CD14-positive monocyte (primary cell): ENCODE measurements at regions not wholly inside any gene's neighbourhood (a gene's known extent, or its start where the extent isn't known, plus 50 kb on each side); places are given as distances from the start of the nearest gene placed in this dataset.

Experiments used
- DNase-seq, 3 donors: peaks; one replicate each; pipeline ENCODE4 v3.0.0-alpha.2; 2011 to 2022
- H2AFZ ChIP-seq: 2 replicates; pipeline ENCODE4 v1.6.0; 2012; ENCODE audit warnings: mild to moderate bottlenecking, low read depth, low read length, inconsistent platforms; ENCODE audit not compliant: insufficient read depth, poor library complexity, severe bottlenecking
- H3K27ac ChIP-seq, 2 donors: 1 replicate in 1 of 2; 2 replicates in 1 of 2; pipeline ENCODE4 v1.5.1; 2012 to 2013; ENCODE audit warnings: low read length in 2 of 2, control low read depth in 1 of 2, inconsistent platforms in 1 of 2, low read depth in 1 of 2, mild to moderate bottlenecking in 1 of 2
- H3K27me3 ChIP-seq, 2 donors: one replicate each; pipeline versions ENCODE4 v1.6.0 to v1.6.1; 2011 to 2013; ENCODE audit warnings: low read length in 2 of 2; ENCODE audit not compliant: control insufficient read depth in 2 of 2, insufficient read depth in 2 of 2
- H3K36me3 ChIP-seq, 2 donors: replicated peaks in 1 of 2; 1 replicate in 1 of 2; 2 replicates in 1 of 2; pipeline versions ENCODE4 v1.5.1 to v1.6.1; 2012 to 2013; ENCODE audit warnings: low read length in 2 of 2, control low read depth in 1 of 2, inconsistent platforms in 1 of 2, mild to moderate bottlenecking in 1 of 2; ENCODE audit not compliant: insufficient read depth in 2 of 2, control insufficient read depth in 1 of 2
- H3K4me1 ChIP-seq, 2 donors: 1 replicate in 1 of 2; 2 replicates in 1 of 2; pipeline versions ENCODE4 v1.5.1 to v1.6.1; 2012 to 2013; ENCODE audit warnings: low read length in 2 of 2, control low read depth in 1 of 2, inconsistent platforms in 1 of 2, mild to moderate bottlenecking in 1 of 2, moderate library complexity in 1 of 2; ENCODE audit not compliant: insufficient read depth in 2 of 2, control insufficient read depth in 1 of 2
- H3K4me2 ChIP-seq: replicated peaks from 2 replicates; pipeline ENCODE3; 2012; ENCODE audit warnings: low read length, moderate library complexity, mild to moderate bottlenecking; ENCODE audit not compliant: poor library complexity, severe bottlenecking; ENCODE audit errors: extremely low read depth
- H3K4me3 ChIP-seq, 3 experiments: fragments of 200-600 bp in 1 of 3; sonication (generic) in 1 of 3; replicated peaks in 1 of 3; 1 replicate in 2 of 3; 2 replicates in 1 of 3; pipeline ENCODE4 v1.5.1; 2011 to 2013; ENCODE audit warnings: low read length in 3 of 3, mild to moderate bottlenecking in 3 of 3, control low read depth in 2 of 3, low read depth in 2 of 3, inconsistent platforms in 1 of 3, moderate library complexity in 1 of 3
- H3K79me2 ChIP-seq: 2 replicates; pipeline ENCODE4 v1.6.0; 2012; ENCODE audit warnings: mild to moderate bottlenecking, control low read depth, inconsistent platforms, low read length, moderate library complexity; ENCODE audit not compliant: insufficient read depth
- H3K9ac ChIP-seq: 2 replicates; pipeline ENCODE4 v1.6.0; 2017; ENCODE audit warnings: low read length, mild to moderate bottlenecking; ENCODE audit not compliant: insufficient read depth, poor library complexity, severe bottlenecking
- H3K9me3 ChIP-seq, 2 donors: replicated peaks in 1 of 2; 1 replicate in 1 of 2; 2 replicates in 1 of 2; pipeline versions ENCODE4 v1.5.1 to v1.6.1; 2012 to 2013; ENCODE audit warnings: low read length in 2 of 2, control low read depth in 1 of 2; ENCODE audit not compliant: control insufficient read depth in 1 of 2, insufficient read depth in 1 of 2
- H4K20me1 ChIP-seq: 2 replicates; pipeline ENCODE4 v1.6.0; 2012; ENCODE audit warnings: mild to moderate bottlenecking, low read length, control low read depth, moderate library complexity; ENCODE audit not compliant: insufficient read depth
- H3K27ac Mint-ChIP-seq, 7 donors: one replicate each; pipeline ENCODE4 v1.8.0; 2020; ENCODE audit warnings: mild to moderate bottlenecking in 7 of 7, mixed read lengths in 7 of 7, moderate library complexity in 6 of 7, inconsistent platforms in 2 of 7
- H3K27me3 Mint-ChIP-seq, 3 donors: one replicate each; pipeline ENCODE4 v1.8.0; 2021 to 2022; ENCODE audit warnings: low read depth in 3 of 3, mild to moderate bottlenecking in 3 of 3, mixed read lengths in 3 of 3, moderate library complexity in 3 of 3, inconsistent platforms in 1 of 3
- H3K36me3 Mint-ChIP-seq, 2 donors: one replicate each; pipeline ENCODE4 v1.8.0; 2020; ENCODE audit warnings: mixed read lengths in 2 of 2, inconsistent platforms in 1 of 2, mild to moderate bottlenecking in 1 of 2
- H3K4me1 Mint-ChIP-seq: one replicate; pipeline ENCODE4 v1.8.0; 2020; ENCODE audit warnings: mild to moderate bottlenecking, mixed read lengths
- H3K4me3 Mint-ChIP-seq, 2 donors: one replicate each; pipeline ENCODE4 v1.8.0; 2020; ENCODE audit warnings: mild to moderate bottlenecking in 2 of 2, mixed read lengths in 2 of 2, moderate library complexity in 1 of 2
- H3K9me3 Mint-ChIP-seq, 7 donors: one replicate each; pipeline ENCODE4 v1.8.0; 2020 to 2022; ENCODE audit warnings: mixed read lengths in 7 of 7, mild to moderate bottlenecking in 6 of 7, moderate library complexity in 6 of 7, inconsistent platforms in 2 of 7
- CTCF ChIP-seq: fragments of 200-600 bp; IDR thresholded peaks from one replicate; pipeline ENCODE4 v1.8.0; 2022; ENCODE audit warnings: antibody characterized with exemption, mild to moderate bottlenecking
- WGBS: methylation state at CpG from one replicate; pipeline ENCODE4 v1.1.5; 2013; ENCODE audit warnings: missing lambda C conversion rate; ENCODE audit not compliant: insufficient coverage; 5-methylcytosine and 5-hydroxymethylcytosine counted together
- intact Hi-C, 2 donors: fragments of 100-400 bp; cut with micrococcal nuclease; formaldehyde crosslinking; loops; one replicate each; pipeline versions ENCODE4 v1.15.0 to v1.15.1; 2023

- H3K4me3 ChIP-seq: no peak overlapping the region
- H3K9ac ChIP-seq: no peak overlapping the region
- 87% methylated on average over 9 of the region's 12 CpGs for WGBS
- H4K20me1 ChIP-seq: peaks cover 100% of the 10 kb centered on the region
- H3K4me2 ChIP-seq: no peak overlapping the region
- Mint-ChIP-seq H3K4me3 (no peak overlapping the region), H3K27ac (no peak overlapping the region), H3K4me1 (peaks cover 6% of the 10 kb centered on the region), H3K36me3 (peaks cover 18 to 20% of the 10 kb centered on the region in 2 donors), H3K9me3 (no peaks in the 10 kb centered on the region), H3K27me3 (peaks cover 0 to 2% (median 0%) of the 10 kb centered on the region in 3 donors)
- peaks cover 0 to 7% of the 10 kb centered on the region in 2 donors for H3K4me1 ChIP-seq
- TF ChIP-seq CTCF: peak; percentile 1
- peaks cover 10% of the 10 kb centered on the region for H3K79me2 ChIP-seq
- intact Hi-C loops: no loop called here
- no peak overlapping the region for H3K27ac ChIP-seq
- no peaks in the 10 kb centered on the region for H3K27me3 ChIP-seq
- DNase-seq: no peak
- no peak overlapping the region for H2AFZ ChIP-seq
- no peaks in the 10 kb centered on the region for H3K9me3 ChIP-seq
- peaks cover under 1 to 1% of the 10 kb centered on the region in 2 donors for H3K36me3 ChIP-seq
These were observed 194.7 kb downstream of the BRD1 start for GRCh38 chr22:49633010-49633324.

GRCh38 chr22:49632199-49633009 is 195.3 kb downstream of the BRD1 start:
- H3K79me2 ChIP-seq: peaks cover 10% of the 10 kb centered on the region
- Mint-ChIP-seq H3K4me1 (peaks cover 6% of the 10 kb centered on the region), H3K4me3 (no peak overlapping the region), H3K27ac (peak overlapping the region in 1 of 7 donors; percentile 10), H3K27me3 (peaks cover 0 to 2% (median 0%) of the 10 kb centered on the region in 3 donors), H3K36me3 (peaks cover 14 to 17% of the 10 kb centered on the region in 2 donors), H3K9me3 (no peaks in the 10 kb centered on the region)
- no peak overlapping the region for H3K4me3 ChIP-seq
- DNase-seq: peak in 2 of 3 donors; percentile 1 to 9
- no peaks in the 10 kb centered on the region for H3K27me3 ChIP-seq
- intact Hi-C loops: no loop called here
- no peak overlapping the region for H3K9ac ChIP-seq
- 41% methylated on average over 36 of the region's 51 CpGs for WGBS
- H3K4me2 ChIP-seq: no peak overlapping the region
- H3K9me3 ChIP-seq: no peaks in the 10 kb centered on the region
- peaks cover 0 to 7% of the 10 kb centered on the region in 2 donors for H3K4me1 ChIP-seq
- peak; percentile 56 for TF ChIP-seq CTCF
- H3K36me3 ChIP-seq: no peaks in the 10 kb centered on the region
- H2AFZ ChIP-seq: no peak overlapping the region
- peaks cover 100% of the 10 kb centered on the region for H4K20me1 ChIP-seq
- H3K27ac ChIP-seq: no peak overlapping the region
